A204.1 (cell line): ENCODE measurements at regions not wholly inside any gene's neighbourhood (a gene's known extent, or its start where the extent isn't known, plus 50 kb on each side); places are given as distances from the start of the nearest gene placed in this dataset.
"Not testable (repeated sequence)": the region's sequence is repeated elsewhere in the genome, so short reads cannot be mapped to it uniquely, and the experiment has no call there.

Source experiments
- FAIRE-seq: peaks from 2 replicates; lab custom pipeline; 2012; peaks lifted over from hg19 to GRCh38; lab: Jason Lieb, UNC

- no peak for FAIRE-seq
These were observed 704.6 kb downstream of the CCSER2 start for GRCh38 chr10:85032981-85033380.

GRCh38 chr10:85036661-85037060 is 708.3 kb downstream of the CCSER2 start:
- FAIRE-seq, result no peak

DNA sequence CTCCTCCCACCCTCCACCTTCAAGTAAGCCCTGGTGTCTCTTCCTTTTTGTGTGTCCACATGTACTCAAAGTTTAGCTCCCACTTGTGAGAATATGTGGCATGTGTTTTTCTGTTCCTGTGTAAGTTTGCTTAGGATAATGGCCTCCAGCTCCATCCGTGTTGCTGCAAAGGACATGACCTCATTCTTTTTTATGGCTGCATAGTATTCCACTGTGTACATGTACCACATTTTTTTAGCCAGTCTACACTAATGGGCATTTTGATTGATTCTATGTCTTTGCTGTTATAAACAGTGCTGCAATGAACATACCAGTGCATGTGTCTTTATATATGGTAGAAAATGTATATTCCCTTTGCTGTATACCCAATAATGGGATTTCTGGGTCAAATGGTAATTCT is 710.9 kb downstream of the CCSER2 start:
- FAIRE-seq, result no peak

DNA sequence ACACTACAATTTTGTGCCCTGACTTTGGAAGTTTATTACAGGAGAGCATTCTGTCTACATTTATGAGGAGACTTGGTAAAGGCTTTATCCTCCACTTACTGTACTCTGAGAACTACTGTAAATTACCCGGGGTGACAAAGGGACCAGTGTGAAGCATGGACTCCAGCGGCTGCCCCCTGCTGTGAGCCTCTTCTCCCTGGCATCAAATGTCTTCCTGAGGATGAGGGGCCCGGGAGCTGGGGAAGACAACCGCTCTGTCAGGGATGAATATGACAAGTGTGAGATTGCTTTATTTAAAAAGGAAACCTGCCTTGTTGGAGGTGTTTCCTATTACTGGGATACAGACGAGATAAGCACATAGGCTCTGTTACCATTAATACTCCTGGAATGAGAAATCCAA is 714.8 kb downstream of the CCSER2 start:
- FAIRE-seq, result no peak

- FAIRE-seq, result no peak
These were observed 716.7 kb downstream of the CCSER2 start for GRCh38 chr10:85045046-85045445.

DNA sequence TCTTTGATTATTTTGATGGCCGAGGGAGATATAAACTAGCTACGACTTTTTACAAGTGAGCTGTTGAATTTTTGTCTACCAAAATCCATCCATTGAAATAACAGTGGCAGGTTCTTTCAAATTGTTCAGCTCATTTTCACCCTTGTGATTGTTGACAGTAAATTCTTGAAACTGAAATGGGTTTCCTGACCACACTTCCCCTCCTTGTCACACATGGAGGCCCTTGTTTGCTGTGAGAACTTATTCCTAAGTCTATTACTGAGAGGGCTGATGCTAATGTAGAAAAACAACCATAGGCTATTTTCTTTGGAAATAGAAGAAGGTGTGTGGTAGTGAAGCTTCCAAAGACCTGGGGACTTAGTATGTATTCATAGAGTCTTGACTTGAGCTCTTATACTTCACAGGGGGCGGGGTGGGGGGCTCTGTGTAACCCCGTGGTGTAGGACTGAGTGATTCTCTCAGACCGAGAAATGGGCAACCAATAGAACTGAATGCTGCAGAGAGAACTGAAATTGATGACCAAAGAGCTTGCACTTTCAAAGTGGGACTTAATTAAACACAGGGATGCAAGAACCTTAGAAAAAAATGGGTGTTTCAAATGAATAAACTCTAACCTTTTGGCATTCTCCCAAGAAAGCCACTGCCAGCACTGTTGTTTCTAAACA is 718.9 kb downstream of the CCSER2 start:
- no peak for FAIRE-seq

DNA sequence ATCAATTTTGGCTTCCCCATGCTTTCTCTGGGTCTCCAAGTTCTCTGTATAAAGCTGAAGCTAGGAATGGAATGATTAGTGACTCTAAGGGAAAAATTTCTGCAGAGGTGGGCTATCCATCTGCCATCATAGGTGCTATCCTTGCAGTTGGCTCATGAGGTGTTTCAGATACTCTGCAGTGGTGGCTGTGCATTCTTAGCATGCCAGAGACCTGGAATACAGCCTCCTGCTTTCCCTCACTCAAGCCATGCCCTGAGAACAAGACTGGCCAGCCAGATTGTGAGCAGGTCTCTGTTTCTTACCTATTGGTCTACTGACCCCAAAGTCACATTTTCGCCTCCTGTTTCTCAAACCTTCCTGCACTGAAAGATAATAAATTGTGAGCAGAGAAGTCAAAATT is 719.6 kb downstream of the CCSER2 start:
- FAIRE-seq, result no peak

GRCh38 chr10:85048644-85049043 is 720.3 kb downstream of the CCSER2 start:
- FAIRE-seq, result no peak

DNA sequence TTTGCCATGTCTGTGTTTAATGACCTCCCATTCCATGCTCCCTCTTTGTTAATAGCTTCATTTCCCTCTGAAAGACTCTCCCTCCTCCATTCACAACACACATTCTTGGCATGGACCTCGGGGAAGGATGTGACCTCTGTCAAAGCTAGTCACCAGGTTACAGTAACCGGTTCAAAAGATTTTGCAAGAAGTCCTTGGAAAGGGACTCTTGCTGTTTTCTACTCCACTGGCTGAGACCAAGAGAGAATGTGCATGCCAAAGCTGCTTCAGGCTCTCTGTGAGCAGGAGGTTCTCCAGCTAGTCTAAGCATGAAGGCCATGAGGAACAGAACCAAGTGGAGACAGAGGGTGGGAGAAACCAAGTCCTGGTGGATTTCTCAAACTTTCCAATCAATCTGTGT is 732.6 kb downstream of the CCSER2 start:
- FAIRE-seq, result no peak

DNA sequence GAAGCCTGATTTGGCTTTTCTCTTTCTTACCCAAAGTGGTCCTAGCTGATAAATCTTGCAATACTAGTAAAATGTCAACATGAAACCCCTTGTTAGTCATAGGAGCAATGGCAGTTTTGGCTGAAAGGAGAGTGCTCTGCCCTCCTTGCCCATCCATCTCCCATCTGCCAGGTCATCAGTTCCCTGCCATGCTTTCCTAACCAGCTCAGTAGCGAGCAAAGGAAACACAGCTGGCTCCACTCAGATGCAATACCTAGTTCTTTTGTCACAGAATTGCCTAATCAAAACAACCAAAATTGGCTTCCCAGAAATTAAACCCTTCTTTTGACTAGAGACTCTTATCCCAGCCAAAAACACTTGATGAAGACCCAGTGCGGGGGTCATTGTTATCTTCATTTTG is 733.0 kb downstream of the CCSER2 start:
- FAIRE-seq, result no peak

DNA sequence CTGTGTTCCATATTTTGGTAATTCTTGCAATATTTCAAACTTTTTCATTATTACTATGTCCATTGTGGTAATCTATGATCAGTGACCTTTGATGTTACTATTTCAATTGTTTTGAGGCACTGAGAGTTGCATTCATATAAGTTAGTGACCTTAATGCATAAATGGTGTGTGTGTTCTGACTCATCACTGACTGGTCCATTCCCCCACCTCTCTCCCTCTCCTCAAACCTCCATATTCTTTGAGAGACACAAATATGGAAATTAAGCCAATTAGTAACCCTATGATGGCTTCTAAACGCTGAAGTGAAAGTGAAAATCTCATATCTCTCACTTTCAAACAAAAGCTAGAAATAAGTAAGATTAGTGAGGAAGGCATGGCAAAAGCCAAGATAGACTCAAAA is 739.6 kb downstream of the CCSER2 start:
- FAIRE-seq, result no peak

DNA sequence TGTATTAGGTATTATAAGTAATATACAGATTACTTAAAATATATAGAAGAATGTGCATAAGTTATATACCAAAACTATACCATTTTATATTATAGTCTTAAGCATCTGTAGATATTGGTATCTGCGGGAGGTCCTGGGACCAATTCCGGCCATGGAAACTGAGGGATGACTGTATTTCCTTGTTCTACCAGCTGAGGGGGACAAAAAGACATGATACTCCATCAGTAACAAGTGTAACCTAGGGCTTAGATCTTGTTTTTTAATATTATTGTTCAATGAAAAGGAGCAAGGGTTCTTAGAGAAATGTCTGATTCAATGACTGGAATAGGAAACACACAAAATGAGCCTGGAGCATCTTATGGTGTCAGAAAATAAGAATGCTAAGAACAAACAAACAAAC is 752.5 kb downstream of the CCSER2 start:
- no peak for FAIRE-seq

GRCh38 chr10:85098835-85099521 is 770.6 kb downstream of the CCSER2 start:
- no peak for FAIRE-seq

- no peak for FAIRE-seq
These were observed 772.1 kb downstream of the CCSER2 start for GRCh38 chr10:85100495-85100894.

DNA sequence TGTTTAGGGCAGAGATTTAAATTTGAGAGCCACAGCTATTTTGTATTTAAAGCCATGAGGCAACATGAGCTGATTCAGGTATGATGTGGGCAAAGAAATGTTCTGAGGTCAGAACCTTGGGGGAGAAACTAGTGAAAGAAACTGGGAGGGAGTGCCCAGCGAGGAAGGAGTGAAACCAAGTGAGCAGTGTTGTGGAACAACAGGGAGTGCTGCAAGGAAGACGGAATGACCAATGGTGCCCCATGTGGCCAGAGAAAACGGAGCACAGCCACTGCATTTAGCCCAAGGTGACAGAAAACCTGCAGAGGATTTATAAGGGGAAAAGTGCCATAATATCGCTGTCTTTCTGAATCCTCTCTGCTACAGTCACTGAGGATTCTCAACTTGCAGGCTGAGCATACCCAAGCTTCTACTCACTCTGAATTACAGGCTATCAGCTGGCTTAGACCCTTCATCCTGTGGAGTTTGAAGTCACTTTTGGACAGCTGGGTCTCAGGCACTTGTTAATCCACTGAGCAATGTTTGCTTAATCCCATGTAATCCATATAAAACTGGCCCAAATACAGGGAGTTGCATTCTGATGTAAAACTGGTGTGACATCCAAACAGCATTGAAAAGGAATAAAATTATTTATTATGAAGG is 777.3 kb downstream of the CCSER2 start:
- FAIRE-seq, result no peak

DNA sequence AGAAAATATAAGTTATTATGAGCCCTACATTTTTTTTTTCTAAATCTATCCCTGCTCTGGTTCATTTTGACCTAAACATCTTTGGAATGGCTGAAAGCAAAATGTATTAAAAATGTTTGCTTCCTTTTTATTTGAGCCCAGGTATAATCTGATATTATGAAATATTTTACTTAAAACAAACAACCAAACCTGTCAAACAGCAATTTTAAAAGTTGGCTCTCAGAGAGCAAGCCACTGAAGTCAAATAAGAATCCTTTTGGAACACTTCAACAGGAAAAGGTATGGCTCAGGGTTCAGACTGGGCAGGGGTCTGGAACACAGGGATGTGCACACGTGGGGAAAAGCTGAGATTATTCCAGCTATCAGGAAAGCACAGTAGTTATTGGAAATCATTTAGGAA is 782.9 kb downstream of the CCSER2 start:
- no peak for FAIRE-seq

DNA sequence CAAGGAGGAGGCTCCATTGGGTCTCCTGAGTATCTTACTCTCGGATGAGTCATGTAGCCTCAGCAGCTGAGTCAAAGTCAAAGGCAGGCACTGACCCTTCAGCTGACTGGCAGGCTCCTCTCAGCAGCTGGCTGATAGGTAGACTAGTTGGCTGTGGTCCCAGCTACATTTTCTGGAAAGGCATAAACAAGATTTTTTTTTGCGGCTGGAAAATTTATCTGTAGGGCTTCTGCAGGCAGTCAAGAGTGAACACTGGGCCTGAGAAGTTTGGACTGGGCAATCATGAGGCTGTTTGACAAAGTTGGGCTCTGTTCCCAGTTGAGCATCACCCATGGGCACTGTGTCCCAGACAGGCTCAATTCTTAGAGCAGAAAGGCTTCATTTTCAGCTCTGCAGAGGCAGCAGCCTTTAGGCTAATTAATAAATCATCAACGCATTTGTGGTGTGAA is 796.2 kb downstream of the CCSER2 start:
- FAIRE-seq, result no peak

- FAIRE-seq, result no peak
These were observed 808.9 kb downstream of the CCSER2 start for GRCh38 chr10:85137253-85137652.

GRCh38 chr10:85138046-85138445 is 809.7 kb downstream of the CCSER2 start:
- FAIRE-seq, result no peak

GRCh38 chr10:85139124-85139523 is 810.7 kb downstream of the CCSER2 start:
- FAIRE-seq, result no peak

GRCh38 chr10:85141520-85141919 is 813.1 kb downstream of the CCSER2 start:
- not testable (repeated sequence) for FAIRE-seq

GRCh38 chr10:85145966-85146365 is 817.6 kb downstream of the CCSER2 start:
- no peak for FAIRE-seq

DNA sequence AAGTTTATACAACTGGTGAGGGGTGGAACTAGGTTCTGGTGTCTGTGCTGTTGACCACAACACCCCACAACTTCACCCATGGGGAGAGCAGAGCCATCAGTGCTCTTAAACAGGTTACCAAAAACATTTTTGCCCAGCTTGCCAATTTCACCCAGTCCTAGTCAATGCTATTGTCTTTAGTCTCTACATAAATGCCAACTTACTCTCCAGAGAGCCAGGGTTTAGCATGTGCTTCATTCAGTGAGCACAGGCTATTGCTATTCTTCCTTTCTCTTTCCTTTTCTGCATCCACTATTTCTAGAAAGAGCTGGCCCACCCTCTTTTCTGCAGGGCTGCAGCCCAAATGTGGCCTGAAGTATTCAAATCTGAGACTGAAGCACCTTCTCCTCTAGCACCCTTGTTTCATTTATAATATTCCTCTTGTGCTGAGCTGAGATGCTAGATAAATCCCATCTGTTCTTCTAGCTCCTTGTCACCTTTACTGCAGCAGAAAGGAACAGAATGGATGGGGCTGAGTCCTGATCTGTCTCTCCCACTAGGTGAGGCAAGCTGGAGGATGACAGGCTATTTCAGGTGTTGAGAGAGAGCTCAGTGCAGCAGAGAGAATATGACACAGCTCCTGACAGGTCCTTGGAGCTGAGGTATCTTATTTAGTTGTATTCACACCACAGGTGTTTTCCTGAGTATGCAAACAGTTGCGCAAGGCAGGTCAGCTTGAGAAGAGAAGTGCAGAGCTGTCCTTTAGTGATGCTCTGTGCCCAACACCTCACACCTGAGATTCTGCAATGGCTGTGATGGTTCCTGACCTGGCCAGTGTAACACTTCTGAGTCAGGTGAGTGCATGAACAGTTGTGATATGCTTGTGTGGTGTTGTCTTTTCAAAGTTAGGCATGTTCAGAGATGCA is 819.2 kb downstream of the CCSER2 start:
- no peak for FAIRE-seq
